ENCODE measurements at regions not wholly inside any gene's neighbourhood (a gene's known extent, or its start where the extent isn't known, plus 50 kb on each side); places are given as distances from the start of the nearest gene placed in this dataset.

- no peak for TF ChIP-seq CTCF (IDR thresholded peaks at IDR 0.05; ENCODE audit: poor library complexity, severe bottlenecking)
- Histone ChIP-seq H3K36me3 (ENCODE audit: low read depth) (no peaks in the 10 kb centered on the region), H3K4me3 (ENCODE audit: severe bottlenecking) (no peak overlapping the region), H3K9me3 (ENCODE audit: severe bottlenecking) (no peaks in the 10 kb centered on the region), H3K4me1 (ENCODE audit: insufficient read depth, poor library complexity, severe bottlenecking) (no peaks in the 10 kb centered on the region), H3K27ac (ENCODE audit: poor library complexity, severe bottlenecking) (no peak overlapping the region), H3K27me3 (ENCODE audit: insufficient read depth, poor library complexity, severe bottlenecking) (no peaks in the 10 kb centered on the region)
- DNase-seq (ENCODE audit: low spot score) = no peak
- no peak for ATAC-seq (ENCODE audit: low read depth)
Observed at GRCh38 chr5:94086194-94086593, 344.8 kb upstream of the POU5F2 start.

GRCh38 chr5:94082405-94082804 lies 341.0 kb upstream of the POU5F2 start:
- Histone ChIP-seq H3K4me1 (ENCODE audit: insufficient read depth, poor library complexity, severe bottlenecking) (no peaks in the 10 kb centered on the region), H3K9me3 (ENCODE audit: severe bottlenecking) (no peaks in the 10 kb centered on the region), H3K36me3 (ENCODE audit: low read depth) (no peaks in the 10 kb centered on the region), H3K4me3 (ENCODE audit: severe bottlenecking) (no peak overlapping the region), H3K27ac (ENCODE audit: poor library complexity, severe bottlenecking) (no peak overlapping the region), H3K27me3 (ENCODE audit: insufficient read depth, poor library complexity, severe bottlenecking) (no peaks in the 10 kb centered on the region)
- no peak for TF ChIP-seq CTCF (IDR thresholded peaks at IDR 0.05; ENCODE audit: poor library complexity, severe bottlenecking)
- no peak for ATAC-seq (ENCODE audit: low read depth)
- no peak for DNase-seq (ENCODE audit: low spot score)

GRCh38 chr5:94081088-94081487 lies 339.7 kb upstream of the POU5F2 start:
- Histone ChIP-seq H3K9me3 (ENCODE audit: severe bottlenecking) (no peaks in the 10 kb centered on the region), H3K4me3 (ENCODE audit: severe bottlenecking) (no peak overlapping the region), H3K27me3 (ENCODE audit: insufficient read depth, poor library complexity, severe bottlenecking) (no peaks in the 10 kb centered on the region), H3K27ac (ENCODE audit: poor library complexity, severe bottlenecking) (no peak overlapping the region), H3K4me1 (ENCODE audit: insufficient read depth, poor library complexity, severe bottlenecking) (no peaks in the 10 kb centered on the region), H3K36me3 (ENCODE audit: low read depth) (no peaks in the 10 kb centered on the region)
- DNase-seq (ENCODE audit: low spot score) (no peak), ATAC-seq (ENCODE audit: low read depth) (no peak)
- TF ChIP-seq CTCF (IDR thresholded peaks at IDR 0.05; ENCODE audit: poor library complexity, severe bottlenecking) = no peak

- H3K4me1 ChIP-seq (ENCODE audit: insufficient read depth, poor library complexity, severe bottlenecking) = no peaks in the 10 kb centered on the region
- H3K9me3 ChIP-seq (ENCODE audit: severe bottlenecking) = no peaks in the 10 kb centered on the region
- H3K27me3 ChIP-seq (ENCODE audit: insufficient read depth, poor library complexity, severe bottlenecking) = no peaks in the 10 kb centered on the region
- no peak overlapping the region for H3K4me3 ChIP-seq (ENCODE audit: severe bottlenecking)
- TF ChIP-seq CTCF (IDR thresholded peaks at IDR 0.05; ENCODE audit: poor library complexity, severe bottlenecking) = no peak
- no peak overlapping the region for H3K27ac ChIP-seq (ENCODE audit: poor library complexity, severe bottlenecking)
- H3K36me3 ChIP-seq (ENCODE audit: low read depth) = no peaks in the 10 kb centered on the region
- DNase-seq (ENCODE audit: low spot score) (no peak), ATAC-seq (ENCODE audit: low read depth) (no peak)
Observed at GRCh38 chr5:94080390-94080789, 339.0 kb upstream of the POU5F2 start.

- no peaks in the 10 kb centered on the region; the same call in 1 of the 2 replicates for H3K36me3 ChIP-seq (ENCODE audit: low read depth)
- H3K9me3 ChIP-seq (ENCODE audit: severe bottlenecking) = no peaks in the 10 kb centered on the region
- H3K4me3 ChIP-seq (ENCODE audit: severe bottlenecking) = no peak overlapping the region
- TF ChIP-seq CTCF (IDR thresholded peaks at IDR 0.05; ENCODE audit: poor library complexity, severe bottlenecking) = no peak
- no peak overlapping the region for H3K27ac ChIP-seq (ENCODE audit: poor library complexity, severe bottlenecking)
- DNase-seq (ENCODE audit: low spot score) (no peak), ATAC-seq (ENCODE audit: low read depth) (no peak)
- H3K27me3 ChIP-seq (ENCODE audit: insufficient read depth, poor library complexity, severe bottlenecking) = no peaks in the 10 kb centered on the region
- no peaks in the 10 kb centered on the region for H3K4me1 ChIP-seq (ENCODE audit: insufficient read depth, poor library complexity, severe bottlenecking)
Observed at GRCh38 chr5:94072116-94072515, 330.7 kb upstream of the POU5F2 start.

Measured in RWPE2 (cell line).